NOMO-1 treated with DMSO at 0.1 percent for 48 hours (cell line): ENCODE measurements at regions not wholly inside any gene's neighbourhood (a gene's known extent, or its start where the extent isn't known, plus 50 kb on each side); places are given as distances from the start of the nearest gene placed in this dataset.

Source experiments
- DNase-seq: peaks from one replicate; lab custom pipeline; 2025; ENCODE audit not compliant: unreplicated experiment; lab: John Stamatoyannopoulos, UW

DNA sequence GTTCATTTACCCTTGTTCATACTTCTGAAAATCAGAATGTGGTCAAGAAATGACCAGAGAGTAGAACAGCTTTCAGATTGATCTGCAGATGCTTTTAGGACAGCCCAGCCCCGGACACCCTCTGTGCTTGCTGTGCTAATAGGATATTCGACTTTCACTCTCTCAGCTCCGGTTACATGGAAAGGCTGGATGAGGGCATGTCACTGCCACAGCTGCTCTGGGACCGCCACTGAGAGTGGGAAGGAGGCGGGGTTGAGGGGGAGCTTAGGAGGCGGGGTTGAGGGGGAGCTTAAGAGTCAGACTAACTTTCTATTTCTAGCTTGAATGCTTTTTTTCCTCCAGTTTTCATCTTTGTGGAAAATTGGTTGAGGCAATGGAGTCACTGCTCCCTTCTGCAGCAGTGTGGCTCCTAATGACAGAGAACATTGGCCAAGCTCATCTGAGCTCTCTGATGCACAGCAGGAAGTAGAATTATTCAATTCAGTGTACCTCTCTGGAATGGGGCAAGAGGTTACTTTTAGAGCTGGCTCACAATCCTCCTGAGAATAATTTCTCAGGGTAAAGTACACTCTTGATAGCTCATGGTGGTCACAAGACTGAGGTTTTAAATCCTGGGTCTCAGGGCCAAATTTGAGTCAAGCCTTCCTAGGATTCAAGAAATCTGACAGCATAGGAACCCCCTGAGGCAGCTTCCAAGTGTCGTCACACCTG is 74.6 kb upstream of the NPAS1 start:
- no peak for DNase-seq

DNA sequence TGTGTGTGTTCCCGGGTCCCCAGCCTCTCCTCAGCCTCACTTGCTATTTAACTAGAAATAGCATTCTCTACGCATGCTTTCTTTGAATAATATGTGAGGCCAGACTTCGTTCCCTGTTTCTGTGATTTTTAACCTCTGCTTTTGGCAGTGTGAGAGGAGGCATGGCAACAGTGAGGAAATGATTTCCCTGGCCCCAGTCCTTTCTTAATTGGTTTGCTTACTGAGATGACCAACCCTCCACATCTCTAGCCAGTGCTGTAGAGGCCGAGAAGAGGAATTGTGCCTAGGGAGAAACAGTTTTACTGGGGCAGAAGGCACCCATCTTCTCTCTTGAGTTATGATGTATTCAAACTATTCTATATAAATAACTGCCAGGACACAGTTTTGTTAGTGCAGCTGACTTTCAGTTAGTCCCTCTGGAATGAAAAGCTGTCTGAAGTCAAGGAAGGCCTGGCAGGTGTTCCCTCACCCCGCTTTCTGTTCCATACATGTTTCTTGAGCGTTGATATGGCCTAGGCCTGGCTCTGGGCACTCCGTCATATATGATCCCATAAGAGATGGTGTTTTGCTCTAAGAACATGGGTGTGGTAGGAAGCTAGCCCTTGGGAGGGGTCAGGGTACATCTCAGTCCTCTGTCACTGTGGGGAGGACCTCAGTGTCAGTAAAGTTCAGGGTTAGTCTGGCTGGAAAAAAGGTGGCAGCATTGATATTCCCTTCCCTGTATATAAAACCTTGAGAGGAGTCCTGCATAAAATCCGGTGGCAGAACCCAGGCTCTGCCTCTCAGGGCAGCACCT is 73.7 kb upstream of the NPAS1 start:
- no peak for DNase-seq

DNA sequence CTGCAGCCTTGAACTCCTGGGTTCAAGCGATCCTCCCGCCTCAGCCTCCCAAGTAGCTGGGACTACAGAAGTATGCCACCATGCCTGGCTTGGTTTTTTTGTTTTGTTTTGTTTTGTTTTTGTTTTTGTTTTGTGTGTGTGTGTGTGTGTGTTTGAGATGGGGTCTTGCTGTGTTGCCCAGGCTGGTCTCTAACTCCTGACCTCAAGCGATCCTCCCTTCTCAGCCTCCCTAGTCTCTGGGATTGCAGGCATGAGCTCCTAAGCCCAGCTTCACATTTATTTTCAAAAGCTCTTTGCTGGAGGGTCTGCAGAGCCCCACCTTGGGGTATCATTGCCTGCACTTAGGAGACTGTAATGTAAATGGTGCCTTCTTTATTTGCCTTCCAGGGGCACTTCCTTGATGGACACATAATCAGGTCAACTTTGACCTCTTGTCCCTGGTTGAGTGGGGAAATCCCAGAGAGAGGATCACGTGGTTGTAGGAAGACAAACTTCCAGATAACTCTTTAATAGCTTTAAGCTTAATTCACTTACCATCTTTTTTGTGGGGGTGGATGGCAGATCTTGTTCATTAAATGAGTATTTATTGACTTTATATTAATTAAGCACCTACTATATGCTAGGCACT is 72.9 kb upstream of the NPAS1 start:
- DNase-seq: no peak

DNA sequence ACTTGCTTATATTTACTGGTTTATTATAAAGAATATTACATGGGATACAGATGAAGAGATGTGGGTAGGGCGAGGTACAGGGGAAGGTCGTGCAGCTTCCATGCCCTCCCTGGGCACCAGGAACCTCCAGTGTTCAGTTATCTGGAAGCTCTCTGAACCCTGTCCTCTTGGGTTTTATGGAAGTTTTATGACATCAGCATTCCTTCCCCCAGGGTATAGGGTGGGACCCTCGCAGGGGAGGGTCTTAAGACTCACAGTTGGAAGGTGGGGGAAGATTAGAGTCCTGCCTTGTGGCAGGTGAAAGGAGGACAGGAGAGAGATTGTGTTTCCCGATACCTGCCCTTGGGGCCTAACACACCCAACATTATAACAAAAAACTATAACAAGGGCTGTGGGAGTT is 71.8 kb upstream of the NPAS1 start:
- DNase-seq: no peak

DNA sequence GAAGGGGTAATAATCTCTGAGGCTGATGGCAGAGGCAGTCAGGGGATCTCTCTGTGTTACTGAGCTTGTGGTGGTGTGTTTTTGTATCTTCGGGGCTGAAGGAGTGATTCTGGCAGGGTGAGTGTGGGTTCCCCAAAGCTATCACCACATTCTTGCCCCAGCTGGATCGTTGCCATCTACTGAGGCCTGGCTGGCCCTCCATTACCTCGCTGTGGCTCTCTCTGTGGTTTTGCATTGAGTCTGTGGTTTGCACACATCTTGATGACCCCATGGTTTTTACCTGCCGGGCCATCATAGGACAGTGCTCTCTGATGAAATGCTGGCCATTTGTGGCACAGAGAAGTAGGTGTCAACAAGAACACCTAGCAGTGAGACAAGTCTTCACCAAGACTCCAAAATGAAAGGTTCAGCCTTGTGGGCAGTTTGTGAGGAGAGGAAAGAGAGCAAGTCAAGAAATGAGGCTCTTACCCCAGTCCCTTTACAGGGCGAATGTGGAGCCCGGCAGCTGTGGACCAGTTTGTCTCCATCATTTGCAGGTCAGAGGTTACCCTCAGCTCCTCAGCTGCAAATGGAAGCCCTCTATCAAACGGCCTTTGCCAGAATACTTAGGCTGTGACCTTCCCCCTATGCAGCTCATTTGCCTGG is 69.0 kb upstream of the NPAS1 start:
- DNase-seq: no peak

DNA sequence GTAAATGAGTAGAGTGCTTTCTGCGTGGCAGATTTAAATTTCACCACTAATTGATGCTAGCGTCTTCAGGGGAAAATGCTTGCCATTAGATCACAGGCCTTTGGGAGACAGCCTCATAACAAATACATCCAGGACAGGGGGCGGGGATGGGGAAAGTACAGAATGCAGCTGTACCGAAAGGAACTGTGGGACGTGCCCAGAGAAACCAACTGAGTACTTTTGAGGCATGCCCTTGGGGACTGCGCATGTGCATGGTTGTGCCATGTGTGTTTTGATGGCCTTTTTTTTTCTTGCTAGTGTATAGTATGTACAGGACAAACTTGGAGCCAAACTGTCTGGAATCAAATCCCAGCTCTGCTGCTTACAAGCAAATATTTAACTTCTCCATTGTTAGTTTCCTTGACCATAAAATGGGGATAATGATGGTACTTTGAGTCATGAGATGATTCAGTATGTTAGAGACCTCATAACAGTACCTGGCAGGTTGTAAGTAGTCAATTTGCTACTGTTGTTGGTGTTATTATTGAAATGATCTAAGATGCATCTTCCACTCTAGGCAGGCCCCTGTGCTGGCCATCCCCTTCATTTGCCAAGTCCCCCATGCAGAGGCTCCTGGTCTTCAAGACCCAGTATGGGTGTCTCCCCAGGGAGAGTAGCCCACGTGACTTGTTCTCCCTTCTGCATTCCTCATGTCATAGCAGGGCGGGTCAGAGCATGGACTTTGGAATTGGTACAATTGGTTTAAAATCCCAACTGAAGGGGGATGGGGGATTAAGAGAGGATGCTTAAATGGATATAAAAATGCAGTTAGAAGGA is 68.3 kb upstream of the NPAS1 start:
- no peak for DNase-seq

DNA sequence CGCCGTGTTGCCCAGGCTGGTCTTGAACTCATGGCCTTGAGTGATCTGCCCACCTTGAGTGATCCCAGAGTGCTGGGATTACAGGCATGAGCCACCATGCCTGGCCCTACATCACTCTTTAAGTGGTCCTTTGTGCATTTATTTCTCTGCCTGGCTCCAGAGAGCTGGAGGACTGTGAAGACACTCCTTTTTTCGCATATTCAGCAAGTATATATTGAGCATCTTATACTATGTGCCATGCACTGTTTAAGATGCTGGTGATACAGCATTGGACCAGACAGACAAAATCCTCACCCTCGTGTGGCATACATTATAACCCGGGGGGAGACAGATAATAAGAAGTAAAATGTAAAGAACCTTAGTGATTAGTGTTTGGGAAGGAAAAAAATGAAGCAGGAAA is 66.8 kb upstream of the NPAS1 start:
- DNase-seq: no peak

DNA sequence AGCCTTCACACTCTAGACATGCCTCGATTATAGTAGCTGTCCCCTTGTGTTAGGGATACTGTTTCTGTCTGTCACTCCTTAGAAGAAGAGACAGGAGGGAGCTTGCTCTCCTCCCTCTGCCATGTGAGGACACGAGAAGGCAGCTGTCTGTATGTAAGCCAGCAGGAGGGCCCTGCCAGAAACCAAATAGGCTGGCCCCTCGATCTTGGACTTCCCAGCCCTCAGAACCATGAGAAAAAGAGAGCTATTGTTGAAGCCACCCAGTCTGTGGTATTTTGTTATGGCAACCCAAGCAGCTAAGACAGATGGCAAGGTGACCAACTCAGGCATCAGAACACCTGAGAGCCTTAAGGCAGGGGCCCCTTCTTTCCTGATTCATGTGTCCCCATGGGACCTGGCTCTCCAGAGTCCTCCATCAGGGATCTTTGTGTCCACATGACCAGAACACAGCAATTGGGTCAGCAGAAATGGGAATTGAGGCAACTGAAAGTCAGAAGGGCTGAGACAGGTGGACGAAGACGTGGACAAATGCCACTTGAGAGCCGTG is 65.6 kb upstream of the NPAS1 start:
- no peak for DNase-seq

DNA sequence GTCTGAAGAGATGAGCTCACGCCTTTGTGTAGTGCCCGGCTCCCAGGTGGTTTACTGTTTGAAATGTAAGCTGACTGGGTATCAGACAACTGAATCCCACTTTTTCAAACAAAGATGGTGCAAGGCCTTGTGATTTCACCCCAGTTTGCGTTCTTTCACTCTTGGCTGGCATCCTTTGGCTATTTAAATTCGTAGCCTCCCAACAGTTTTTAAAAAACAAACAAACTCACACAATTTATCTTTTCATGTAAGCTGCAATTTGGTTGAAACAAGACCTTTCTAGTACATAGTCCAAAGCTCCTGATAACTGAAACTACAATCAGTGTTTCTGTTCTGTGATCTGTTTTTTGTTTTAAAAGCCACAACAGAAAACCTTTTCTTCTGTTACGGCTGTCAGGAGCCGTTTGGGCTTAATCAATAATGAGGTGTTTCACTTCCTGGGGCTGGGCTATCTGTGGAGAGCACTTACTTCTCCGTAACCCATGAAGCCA is 65.1 kb upstream of the NPAS1 start:
- DNase-seq: peak; percentile 18

DNA sequence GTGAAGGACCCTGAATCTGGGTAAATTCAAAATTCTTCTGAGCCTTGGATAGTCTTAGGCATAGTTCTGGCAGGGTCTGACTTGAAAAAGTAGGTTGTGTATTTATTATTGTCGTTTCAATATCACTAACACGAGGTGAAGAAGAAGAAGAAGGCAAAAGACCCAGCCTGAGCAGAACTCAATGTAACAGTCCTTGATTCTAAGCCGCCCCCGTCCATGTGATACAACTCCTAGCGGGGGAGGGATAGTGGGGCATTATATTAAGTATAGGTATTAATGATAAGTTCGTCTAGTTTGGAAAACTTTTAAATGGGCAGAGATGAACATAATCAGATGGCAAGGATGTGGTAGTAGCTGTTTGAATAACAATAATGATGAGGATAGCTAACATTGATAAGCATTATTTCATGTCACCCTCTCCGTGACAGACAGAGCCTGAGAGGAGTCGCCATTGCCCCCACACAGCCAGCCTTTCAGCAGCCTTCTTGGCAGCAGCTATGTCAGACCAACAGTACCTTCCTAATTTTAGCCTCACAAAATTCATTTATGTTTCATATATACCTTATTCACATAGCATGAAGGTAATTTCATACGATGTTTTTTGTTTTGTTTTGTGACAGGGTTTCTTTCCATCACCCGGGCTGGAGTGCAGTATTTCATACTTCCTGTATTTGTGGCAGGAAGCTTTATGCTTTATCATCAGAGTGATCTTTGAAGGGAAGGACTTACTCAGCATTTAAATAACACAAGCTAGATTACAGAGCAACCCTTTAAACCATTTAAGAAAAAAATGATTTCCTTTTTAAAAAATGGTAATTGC is 64.4 kb upstream of the NPAS1 start:
- DNase-seq: peak; percentile 73

DNA sequence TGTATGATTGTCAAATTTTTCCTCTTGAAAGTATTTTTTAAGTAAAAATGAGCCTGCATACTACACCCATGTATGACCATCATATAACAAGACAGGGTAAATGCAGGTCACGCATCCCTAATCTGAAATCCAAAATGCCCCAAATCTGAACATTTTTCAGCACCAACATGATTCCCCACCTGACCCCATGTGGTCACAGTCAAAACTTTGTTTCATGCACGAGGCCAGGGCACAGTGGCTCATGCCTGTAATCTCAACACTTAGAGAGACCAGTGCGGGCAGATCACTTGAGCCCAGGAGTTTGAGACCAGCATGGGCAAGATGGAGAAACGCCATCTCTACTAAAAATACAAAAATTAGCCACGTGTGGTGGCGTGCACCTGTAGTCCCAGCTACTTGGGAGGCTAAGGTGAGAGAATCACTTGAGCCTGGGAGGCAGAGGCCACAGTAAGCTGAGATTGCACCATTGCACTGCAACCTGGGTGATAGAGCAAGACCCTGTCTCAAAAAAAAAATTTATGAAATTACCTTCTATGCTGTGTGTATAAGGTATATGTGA is 63.7 kb upstream of the NPAS1 start:
- DNase-seq: no peak

DNA sequence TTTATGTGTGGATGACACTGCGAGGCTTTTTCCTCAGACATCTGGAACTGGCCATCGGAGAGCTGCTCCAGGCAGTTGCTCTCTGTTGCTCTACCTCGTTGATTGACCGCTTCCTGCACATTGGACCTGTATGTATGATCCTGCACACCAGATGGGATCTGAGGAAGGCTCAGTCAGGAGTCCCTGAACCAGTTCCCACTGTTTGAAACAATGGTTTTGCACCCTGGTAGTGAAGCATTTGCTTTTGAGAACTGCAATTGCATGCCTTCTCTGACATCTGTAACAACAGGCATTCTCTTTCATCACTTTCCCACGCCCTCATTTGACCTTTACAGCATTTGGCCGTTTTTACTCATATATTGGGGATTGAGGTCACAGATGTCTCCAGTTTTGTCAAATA is 61.1 kb upstream of the NPAS1 start:
- peak; percentile 1 for DNase-seq

DNA sequence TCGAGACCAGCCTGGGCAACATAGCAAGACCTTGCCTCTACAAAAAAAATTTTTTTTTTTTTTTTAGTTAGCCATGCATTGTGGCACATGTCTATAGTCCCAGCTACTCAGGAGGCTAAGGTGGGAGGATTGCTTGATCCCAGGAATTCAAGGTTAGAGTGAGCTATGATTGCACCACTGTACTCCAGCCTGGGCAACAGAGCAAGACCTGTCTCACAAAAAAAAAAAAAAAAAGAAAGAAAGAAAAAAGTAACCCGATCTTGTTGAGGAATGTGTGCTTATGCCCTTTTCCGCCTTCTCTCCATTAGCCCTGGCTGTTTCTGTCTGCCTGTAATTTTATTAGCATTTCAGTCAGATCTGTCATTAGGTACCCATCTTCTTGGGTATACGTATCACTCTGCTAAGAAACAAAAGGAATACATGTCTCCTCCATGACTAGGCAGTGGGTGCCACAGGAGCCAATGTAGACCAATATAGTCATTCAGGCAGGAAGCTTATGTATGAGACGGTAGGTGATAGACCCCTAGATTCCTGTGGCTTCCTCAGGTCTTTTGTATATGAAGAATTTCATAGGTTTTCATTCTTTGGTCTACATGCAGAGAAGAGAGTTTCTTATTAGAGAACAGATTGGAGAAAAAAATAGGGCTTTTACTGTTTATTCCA is 59.6 kb upstream of the NPAS1 start:
- no peak for DNase-seq

DNA sequence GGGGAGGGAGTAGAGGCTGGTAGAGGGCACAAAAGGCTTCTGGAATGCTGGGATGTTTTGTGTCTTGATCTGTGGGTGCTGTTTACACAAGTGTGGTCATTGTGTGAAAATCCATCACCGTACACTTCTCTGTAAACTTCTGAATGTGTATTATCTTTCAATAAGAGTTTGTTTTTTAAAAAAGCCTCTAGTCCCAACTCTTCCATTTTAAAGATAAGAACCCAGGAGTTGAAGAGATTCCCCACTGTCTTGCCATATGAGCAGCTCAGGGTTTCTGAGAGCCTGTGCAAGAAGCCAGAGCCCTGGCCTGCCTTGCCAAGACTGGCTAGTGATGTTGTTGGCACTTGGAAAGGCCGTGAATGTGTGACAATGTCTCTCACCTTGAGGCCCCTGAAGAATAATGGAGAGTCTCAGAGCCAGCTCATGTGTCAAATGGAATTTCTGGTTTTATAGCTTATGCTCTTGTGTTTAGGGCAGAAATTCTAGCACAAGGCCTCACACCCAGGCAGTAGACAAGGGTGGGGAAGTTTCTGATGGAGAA is 57.5 kb upstream of the NPAS1 start:
- DNase-seq: no peak

DNA sequence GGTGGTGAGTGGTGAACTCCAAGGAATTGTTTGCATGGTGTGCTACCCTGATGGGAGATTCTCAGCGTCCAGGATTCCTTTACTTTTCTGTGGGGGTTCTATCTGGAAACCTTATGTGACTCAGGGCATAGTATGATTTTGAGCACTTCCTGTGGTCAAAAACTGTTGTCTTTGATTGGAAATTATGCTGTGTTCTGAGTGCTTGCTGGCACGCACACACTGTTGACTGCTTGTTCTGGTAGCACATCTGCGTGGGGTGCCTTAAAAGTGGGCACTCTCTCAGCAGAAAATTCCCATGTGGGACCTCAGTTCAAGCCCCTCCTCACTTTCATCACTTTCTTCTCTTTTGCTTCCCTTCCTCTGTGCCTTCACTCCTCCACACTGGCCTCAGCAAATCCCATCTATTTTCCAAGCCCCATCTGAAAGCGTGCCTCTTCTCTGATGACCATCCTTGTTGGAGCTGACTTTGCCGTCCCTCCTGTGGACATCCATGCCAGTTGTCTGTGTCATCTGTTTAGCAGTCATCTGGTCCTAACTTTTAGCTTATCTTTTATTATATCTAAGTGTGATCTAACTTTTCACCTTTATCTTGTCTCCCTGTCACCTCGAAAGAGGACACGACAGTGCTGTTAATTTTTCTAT is 56.4 kb upstream of the NPAS1 start:
- no peak for DNase-seq

DNA sequence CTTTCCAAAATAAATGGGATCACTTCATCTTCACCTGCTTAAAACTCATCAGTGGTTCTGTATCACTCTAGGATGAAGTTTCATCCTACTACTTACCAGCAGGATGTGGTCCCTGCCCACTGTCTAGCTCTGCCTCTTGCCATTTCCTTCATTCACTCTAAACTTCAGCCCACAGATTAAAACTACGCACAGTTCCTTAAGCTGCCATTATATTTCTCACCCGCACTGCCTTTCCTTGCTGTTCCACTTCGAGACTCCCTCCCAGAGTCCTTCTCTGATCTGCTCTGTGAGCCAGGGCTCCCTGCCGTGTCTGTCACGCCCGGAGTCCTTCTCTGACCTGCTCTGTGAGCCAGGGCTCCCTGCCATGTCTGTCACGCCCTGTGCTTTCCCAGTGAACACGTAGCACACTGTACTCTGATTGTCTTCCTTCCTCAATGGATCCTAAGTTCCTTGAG is 52.0 kb upstream of the NPAS1 start:
- no peak for DNase-seq
